Tibial nerve (tissue), 3 donors: ENCODE measurements at regions not wholly inside any gene's neighbourhood (a gene's known extent, or its start where the extent isn't known, plus 50 kb on each side); places are given as distances from the start of the nearest gene placed in this dataset.

Source experiments
- POLR2A ChIP-seq, 2 donors: fragments of 450-650 bp; IDR thresholded peaks; one replicate each; pipeline ENCODE4 v1.6.1; 2017; ENCODE audit warnings: antibody characterized with exemption in 2 of 2, mild to moderate bottlenecking in 2 of 2, moderate library complexity in 2 of 2
- TF ChIP-seq, protein P1 (sequence below), 5 experiments: fragments of 200-600 bp in 3 of 5; fragments of 450-650 bp in 2 of 5; sonication (generic) in 3 of 5; IDR thresholded peaks; one replicate each; pipeline ENCODE4 v1.5.1; 2016 to 2019; ENCODE audit warnings: antibody characterized with exemption in 5 of 5, mild to moderate bottlenecking in 3 of 5, moderate library complexity in 2 of 5

DNA sequence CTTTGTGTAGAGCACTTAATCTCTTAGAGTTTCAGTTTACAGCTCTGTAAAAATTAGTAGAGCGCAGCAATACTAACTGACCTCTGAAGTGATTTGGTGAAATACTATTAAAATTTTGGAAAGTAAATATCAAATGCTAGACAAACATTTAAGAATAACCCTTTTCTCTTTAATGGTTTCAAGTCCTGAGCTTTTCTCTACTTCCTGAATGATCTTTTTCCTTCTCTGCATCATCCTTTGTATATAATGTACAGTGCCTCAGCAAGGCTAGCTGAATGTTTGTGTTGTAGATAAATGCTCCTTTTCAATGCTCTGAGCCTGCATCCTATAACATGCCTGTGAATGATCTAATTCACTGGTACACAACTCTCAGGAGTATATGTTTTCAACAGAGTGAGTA is 272.9 kb downstream of the ADGRL2 start:
- TF ChIP-seq, protein P1, sequence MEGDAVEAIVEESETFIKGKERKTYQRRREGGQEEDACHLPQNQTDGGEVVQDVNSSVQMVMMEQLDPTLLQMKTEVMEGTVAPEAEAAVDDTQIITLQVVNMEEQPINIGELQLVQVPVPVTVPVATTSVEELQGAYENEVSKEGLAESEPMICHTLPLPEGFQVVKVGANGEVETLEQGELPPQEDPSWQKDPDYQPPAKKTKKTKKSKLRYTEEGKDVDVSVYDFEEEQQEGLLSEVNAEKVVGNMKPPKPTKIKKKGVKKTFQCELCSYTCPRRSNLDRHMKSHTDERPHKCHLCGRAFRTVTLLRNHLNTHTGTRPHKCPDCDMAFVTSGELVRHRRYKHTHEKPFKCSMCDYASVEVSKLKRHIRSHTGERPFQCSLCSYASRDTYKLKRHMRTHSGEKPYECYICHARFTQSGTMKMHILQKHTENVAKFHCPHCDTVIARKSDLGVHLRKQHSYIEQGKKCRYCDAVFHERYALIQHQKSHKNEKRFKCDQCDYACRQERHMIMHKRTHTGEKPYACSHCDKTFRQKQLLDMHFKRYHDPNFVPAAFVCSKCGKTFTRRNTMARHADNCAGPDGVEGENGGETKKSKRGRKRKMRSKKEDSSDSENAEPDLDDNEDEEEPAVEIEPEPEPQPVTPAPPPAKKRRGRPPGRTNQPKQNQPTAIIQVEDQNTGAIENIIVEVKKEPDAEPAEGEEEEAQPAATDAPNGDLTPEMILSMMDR (IDR thresholded peaks at IDR 0.05): no peak
- no peak for TF ChIP-seq POLR2A (IDR thresholded peaks at IDR 0.05)
